Neural crest cell (in vitro differentiated cells): ENCODE measurements at regions not wholly inside any gene's neighbourhood (a gene's known extent, or its start where the extent isn't known, plus 50 kb on each side); places are given as distances from the start of the nearest gene placed in this dataset.

Source experiments
- DNase-seq: peaks from one replicate; pipeline ENCODE4 v3.0.0; 2021; ENCODE audit warnings: low read depth, mixed read lengths, low spot score
- H3K27ac Mint-ChIP-seq: one replicate; pipeline ENCODE4 v1.8.0; 2021; ENCODE audit warnings: mild to moderate bottlenecking, mixed read lengths; ENCODE audit not compliant: unreplicated experiment
- H3K27me3 Mint-ChIP-seq: 2 replicates; pipeline ENCODE4 v1.8.0; 2021; ENCODE audit warnings: low read depth, mild to moderate bottlenecking, mixed read lengths
- H3K36me3 Mint-ChIP-seq: 2 replicates; pipeline ENCODE4 v1.8.0; 2021; ENCODE audit warnings: low read depth, mild to moderate bottlenecking, mixed read lengths
- H3K4me1 Mint-ChIP-seq: 2 replicates; pipeline ENCODE4 v1.8.0; 2021; ENCODE audit warnings: mixed read lengths
- H3K4me3 Mint-ChIP-seq: one replicate; pipeline ENCODE4 v1.8.0; 2021; ENCODE audit warnings: mild to moderate bottlenecking, mixed read lengths
- H3K9me3 Mint-ChIP-seq: 2 replicates; pipeline ENCODE4 v1.8.0; 2021; ENCODE audit warnings: mixed read lengths
- TF ChIP-seq, protein P1 (sequence below): fragments of 200-600 bp; sonication (generic); conservative IDR thresholded peaks from 2 replicates; pipeline ENCODE4 v1.5.0; 2021; ENCODE audit warnings: antibody characterized with exemption, mild to moderate bottlenecking

GRCh38 chr9:24462951-24463350 is 82.7 kb downstream of the IZUMO3 start:
- TF ChIP-seq, protein P1, sequence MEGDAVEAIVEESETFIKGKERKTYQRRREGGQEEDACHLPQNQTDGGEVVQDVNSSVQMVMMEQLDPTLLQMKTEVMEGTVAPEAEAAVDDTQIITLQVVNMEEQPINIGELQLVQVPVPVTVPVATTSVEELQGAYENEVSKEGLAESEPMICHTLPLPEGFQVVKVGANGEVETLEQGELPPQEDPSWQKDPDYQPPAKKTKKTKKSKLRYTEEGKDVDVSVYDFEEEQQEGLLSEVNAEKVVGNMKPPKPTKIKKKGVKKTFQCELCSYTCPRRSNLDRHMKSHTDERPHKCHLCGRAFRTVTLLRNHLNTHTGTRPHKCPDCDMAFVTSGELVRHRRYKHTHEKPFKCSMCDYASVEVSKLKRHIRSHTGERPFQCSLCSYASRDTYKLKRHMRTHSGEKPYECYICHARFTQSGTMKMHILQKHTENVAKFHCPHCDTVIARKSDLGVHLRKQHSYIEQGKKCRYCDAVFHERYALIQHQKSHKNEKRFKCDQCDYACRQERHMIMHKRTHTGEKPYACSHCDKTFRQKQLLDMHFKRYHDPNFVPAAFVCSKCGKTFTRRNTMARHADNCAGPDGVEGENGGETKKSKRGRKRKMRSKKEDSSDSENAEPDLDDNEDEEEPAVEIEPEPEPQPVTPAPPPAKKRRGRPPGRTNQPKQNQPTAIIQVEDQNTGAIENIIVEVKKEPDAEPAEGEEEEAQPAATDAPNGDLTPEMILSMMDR, result no peak
- Mint-ChIP-seq H3K4me3 (no peak overlapping the region), H3K27me3 (no peaks in the 10 kb centered on the region), H3K27ac (no peak overlapping the region), H3K4me1 (no peaks in the 10 kb centered on the region), H3K36me3 (no peaks in the 10 kb centered on the region), H3K9me3 (no peaks in the 10 kb centered on the region)
- no peak for DNase-seq

DNA sequence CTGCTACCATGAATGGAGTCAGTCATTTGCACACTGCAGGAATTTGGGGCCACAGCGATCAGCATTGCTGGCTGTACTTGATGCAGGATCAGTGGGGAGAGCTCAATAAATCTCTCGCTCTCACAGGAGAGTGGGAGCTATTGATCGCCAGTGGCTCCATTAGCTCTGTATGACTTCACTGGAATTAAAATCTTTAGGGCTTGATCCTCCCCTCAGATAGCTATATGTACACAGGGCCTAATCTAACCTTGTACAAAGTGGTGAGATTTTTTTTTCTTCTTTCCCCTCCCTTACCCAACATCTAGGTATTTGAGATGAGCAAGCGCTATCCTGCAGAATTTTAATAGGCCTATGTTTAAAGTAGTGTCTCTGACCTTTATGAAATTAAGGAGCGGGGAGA is 84.9 kb downstream of the IZUMO3 start:
- Mint-ChIP-seq H3K4me1 (no peaks in the 10 kb centered on the region), H3K9me3 (no peaks in the 10 kb centered on the region), H3K4me3 (no peak overlapping the region), H3K27me3 (no peaks in the 10 kb centered on the region), H3K27ac (no peak overlapping the region), H3K36me3 (no peaks in the 10 kb centered on the region)
- no peak for DNase-seq
- TF ChIP-seq, protein P1, result no peak

- Mint-ChIP-seq H3K4me1 (no peaks in the 10 kb centered on the region), H3K27me3 (no peaks in the 10 kb centered on the region), H3K36me3 (no peaks in the 10 kb centered on the region), H3K27ac (no peak overlapping the region), H3K4me3 (no peak overlapping the region), H3K9me3 (no peaks in the 10 kb centered on the region)
- TF ChIP-seq, protein P1, result no peak
- DNase-seq, result no peak
Measured at GRCh38 chr9:24459953-24460352, 85.7 kb downstream of the IZUMO3 start.

- Mint-ChIP-seq H3K4me1 (no peaks in the 10 kb centered on the region), H3K27me3 (no peaks in the 10 kb centered on the region), H3K36me3 (no peaks in the 10 kb centered on the region), H3K27ac (no peak overlapping the region), H3K9me3 (peaks cover 8% of the 10 kb centered on the region), H3K4me3 (no peak overlapping the region)
- TF ChIP-seq, protein P1, result no peak
- DNase-seq, result no peak
Measured at GRCh38 chr9:24451346-24451745, 94.4 kb downstream of the IZUMO3 start.

DNA sequence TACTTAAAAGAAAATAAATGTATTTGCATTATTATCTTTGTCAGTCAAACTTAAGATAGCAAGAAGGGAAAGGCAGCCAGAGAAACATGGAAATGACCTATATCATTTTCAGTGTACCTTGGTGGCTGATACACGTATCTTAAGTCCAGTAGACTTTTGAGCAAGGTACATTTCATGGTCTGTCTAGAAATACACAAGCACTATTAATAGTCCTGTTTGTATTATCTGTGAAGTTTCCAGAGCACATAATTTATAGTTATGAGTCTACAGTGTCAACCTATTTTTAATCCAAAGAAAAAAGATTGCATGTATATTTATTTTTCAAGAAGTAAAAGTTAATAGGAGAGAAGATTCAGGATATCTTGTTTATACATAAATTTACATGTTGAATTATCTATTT is 95.7 kb downstream of the IZUMO3 start:
- peaks cover 8% of the 10 kb centered on the region for H3K9me3 Mint-ChIP-seq
- DNase-seq, result no peak
- H3K27ac Mint-ChIP-seq, result no peak overlapping the region
- no peaks in the 10 kb centered on the region for H3K4me1 Mint-ChIP-seq
- no peaks in the 10 kb centered on the region for H3K36me3 Mint-ChIP-seq
- H3K4me3 Mint-ChIP-seq, result no peak overlapping the region
- no peaks in the 10 kb centered on the region for H3K27me3 Mint-ChIP-seq
- TF ChIP-seq, protein P1, result no peak

GRCh38 chr9:24439456-24439855 is 106.2 kb downstream of the IZUMO3 start:
- TF ChIP-seq, protein P1, result no peak
- H3K27ac Mint-ChIP-seq, result no peak overlapping the region
- peaks cover 7% of the 10 kb centered on the region for H3K9me3 Mint-ChIP-seq
- H3K4me3 Mint-ChIP-seq, result no peak overlapping the region
- no peaks in the 10 kb centered on the region for H3K36me3 Mint-ChIP-seq
- no peaks in the 10 kb centered on the region for H3K27me3 Mint-ChIP-seq
- H3K4me1 Mint-ChIP-seq, result no peaks in the 10 kb centered on the region
- DNase-seq, result no peak
